ENCODE measurements at regions not wholly inside any gene's neighbourhood (a gene's known extent, or its start where the extent isn't known, plus 50 kb on each side); places are given as distances from the start of the nearest gene placed in this dataset.
"Not testable (repeated sequence)": the region's sequence is repeated elsewhere in the genome, so short reads cannot be mapped to it uniquely, and the experiment has no call there.

GRCh38 chr6:115175456-115175855 lies 832.6 kb upstream of the HS3ST5 start:
- TF ChIP-seq POLR2A (IDR thresholded peaks at IDR 0.05); CTCF (IDR thresholded peaks at IDR 0.05 in 8 of 11, conservative IDR thresholded peaks at IDR 0.05 in 3 of 11); POLR2AphosphoS5 (IDR thresholded peaks at IDR 0.05): not testable (repeated sequence)
